ENCODE measurements at regions not wholly inside any gene's neighbourhood (a gene's known extent, or its start where the extent isn't known, plus 50 kb on each side); places are given as distances from the start of the nearest gene placed in this dataset.

DNA sequence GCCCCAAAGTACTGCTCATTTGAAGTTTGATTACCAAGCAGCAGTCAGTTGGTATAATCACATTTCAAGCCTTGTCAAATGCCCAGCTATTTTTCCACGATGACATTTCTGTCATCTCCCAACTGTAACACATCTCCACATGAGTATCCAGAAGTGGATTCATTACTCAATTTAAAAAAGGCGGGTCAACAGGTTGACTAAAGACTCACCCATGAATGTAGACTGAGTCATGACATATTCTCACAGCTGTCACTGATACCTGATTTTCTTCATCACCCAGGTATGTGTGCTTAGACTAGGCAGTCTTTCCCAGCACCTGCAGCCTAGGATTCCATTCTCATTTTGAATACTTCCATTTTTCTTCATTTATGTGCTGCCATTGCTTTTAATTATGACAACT is 75.1 kb upstream of the DBX2 start:
- TF ChIP-seq CTCF (IDR thresholded peaks at IDR 0.05) (no peak), POLR2AphosphoS5 (IDR thresholded peaks at IDR 0.05) (no peak), EP300 (IDR thresholded peaks at IDR 0.05) (no peak), POLR2A (IDR thresholded peaks at IDR 0.05) (no peak)
